ENCODE measurements at regions not wholly inside any gene's neighbourhood (a gene's known extent, or its start where the extent isn't known, plus 50 kb on each side); places are given as distances from the start of the nearest gene placed in this dataset.
"Not testable (repeated sequence)": the region's sequence is repeated elsewhere in the genome, so short reads cannot be mapped to it uniquely, and the experiment has no call there.

- H3K9ac ChIP-seq (ENCODE audit: low read depth in 1 of 2, low read length in 2 of 2); H3K9me3 ChIP-seq (ENCODE audit: control insufficient read depth in 1 of 2, low read length in 2 of 2); H3K36me3 ChIP-seq (ENCODE audit: control insufficient read depth in 1 of 2, insufficient read depth in 2 of 2, low read length in 2 of 2); H3K4me3 ChIP-seq (ENCODE audit: low read depth in 1 of 2, low read length in 2 of 2); H3K27me3 ChIP-seq (ENCODE audit: control insufficient read depth in 1 of 2, insufficient read depth in 2 of 2, low read length in 2 of 2); H3K4me1 ChIP-seq (ENCODE audit: control insufficient read depth in 1 of 2, insufficient read depth in 2 of 2, low read length in 2 of 2); H3K27ac ChIP-seq (ENCODE audit: low read depth, low read length): not testable (repeated sequence)
Measured at GRCh38 chr13:48823526-48823925, 152.2 kb upstream of the FNDC3A start.

GRCh38 chr13:48826039-48826438 lies 149.7 kb upstream of the FNDC3A start:
- H3K27me3 ChIP-seq (ENCODE audit: control insufficient read depth in 1 of 2, insufficient read depth in 2 of 2, low read length in 2 of 2) = no peaks in the 10 kb centered on the region
- H3K36me3 ChIP-seq (ENCODE audit: control insufficient read depth in 1 of 2, insufficient read depth in 2 of 2, low read length in 2 of 2) = no peaks in the 10 kb centered on the region
- no peaks in the 10 kb centered on the region for H3K4me1 ChIP-seq (ENCODE audit: control insufficient read depth in 1 of 2, insufficient read depth in 2 of 2, low read length in 2 of 2)
- no peak overlapping the region for H3K9ac ChIP-seq (ENCODE audit: low read depth in 1 of 2, low read length in 2 of 2)
- no peak overlapping the region for H3K27ac ChIP-seq (ENCODE audit: low read depth, low read length)
- H3K9me3 ChIP-seq (ENCODE audit: control insufficient read depth in 1 of 2, low read length in 2 of 2) = peaks cover 0 to 10% of the 10 kb centered on the region in 2 donors
- no peak overlapping the region for H3K4me3 ChIP-seq (ENCODE audit: low read depth in 1 of 2, low read length in 2 of 2)

DNA sequence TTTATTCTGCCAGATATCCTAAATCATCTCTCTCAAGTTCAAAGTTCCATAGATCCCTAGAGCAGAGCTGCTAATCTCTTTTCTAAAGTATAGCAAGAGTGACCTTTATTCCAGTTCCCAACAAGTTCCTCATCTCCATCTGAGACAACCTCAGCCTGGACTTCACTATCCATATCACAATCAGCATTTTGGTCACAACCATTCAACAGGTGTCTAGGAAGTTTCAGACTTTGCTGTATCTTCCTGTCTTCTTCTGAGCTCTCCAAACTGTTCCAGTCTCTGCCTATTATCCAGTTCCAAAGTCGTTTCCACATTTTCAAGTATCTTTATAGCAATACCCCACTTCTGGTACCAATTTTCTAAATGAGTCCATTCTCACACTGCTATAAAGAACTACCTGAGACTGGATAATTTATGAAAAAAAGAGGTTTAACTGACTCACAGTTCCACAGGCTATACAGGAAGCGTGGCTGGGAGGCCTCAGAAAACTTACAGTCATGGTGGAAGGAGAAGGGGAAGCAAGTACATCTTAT lies 148.7 kb upstream of the FNDC3A start:
- H3K27me3 ChIP-seq (ENCODE audit: control insufficient read depth in 1 of 2, insufficient read depth in 2 of 2, low read length in 2 of 2) = not testable (repeated sequence)

GRCh38 chr13:48827709-48828108 lies 148.0 kb upstream of the FNDC3A start:
- H3K27me3 ChIP-seq (ENCODE audit: control insufficient read depth in 1 of 2, insufficient read depth in 2 of 2, low read length in 2 of 2) = no peaks in the 10 kb centered on the region
- no peak overlapping the region for H3K27ac ChIP-seq (ENCODE audit: low read depth, low read length)

More for the DNA sequence above, 148.7 kb upstream of the FNDC3A start:
- not testable (repeated sequence) for H3K4me3 ChIP-seq (ENCODE audit: low read depth in 1 of 2, low read length in 2 of 2); H3K27ac ChIP-seq (ENCODE audit: low read depth, low read length); H3K4me1 ChIP-seq (ENCODE audit: control insufficient read depth in 1 of 2, insufficient read depth in 2 of 2, low read length in 2 of 2); H3K9me3 ChIP-seq (ENCODE audit: control insufficient read depth in 1 of 2, low read length in 2 of 2); H3K36me3 ChIP-seq (ENCODE audit: control insufficient read depth in 1 of 2, insufficient read depth in 2 of 2, low read length in 2 of 2); H3K9ac ChIP-seq (ENCODE audit: low read depth in 1 of 2, low read length in 2 of 2)

DNA sequence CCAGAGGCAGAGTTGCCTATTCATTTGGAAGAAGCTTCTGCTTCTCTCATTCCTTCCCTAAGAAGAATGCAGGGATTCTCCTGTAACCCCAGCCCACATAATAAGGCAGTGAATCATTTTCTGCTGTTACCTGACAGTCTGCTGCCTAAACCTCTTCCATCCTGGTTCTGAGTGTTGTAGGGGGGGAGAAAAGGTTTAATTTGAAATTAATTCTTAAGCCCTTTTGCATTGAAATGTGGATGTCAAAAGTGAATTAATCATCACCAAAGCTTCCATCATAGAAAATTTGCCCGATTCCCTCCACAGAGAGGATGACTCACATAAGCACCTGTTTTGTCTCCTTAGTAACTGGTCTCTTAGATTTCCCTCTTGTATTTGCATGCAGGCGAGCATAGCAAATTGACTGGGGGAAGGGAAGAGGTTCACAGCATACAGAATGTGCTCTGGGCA lies 146.7 kb upstream of the FNDC3A start:
- H3K27me3 ChIP-seq (ENCODE audit: control insufficient read depth in 1 of 2, insufficient read depth in 2 of 2, low read length in 2 of 2) = no peaks in the 10 kb centered on the region
- H3K4me1 ChIP-seq (ENCODE audit: control insufficient read depth in 1 of 2, insufficient read depth in 2 of 2, low read length in 2 of 2) = no peaks in the 10 kb centered on the region
- no peak overlapping the region for H3K27ac ChIP-seq (ENCODE audit: low read depth, low read length)
- H3K4me3 ChIP-seq (ENCODE audit: low read depth in 1 of 2, low read length in 2 of 2) = no peak overlapping the region
- H3K9me3 ChIP-seq (ENCODE audit: control insufficient read depth in 1 of 2, low read length in 2 of 2) = peaks cover 2 to 10% of the 10 kb centered on the region in 2 donors
- no peaks in the 10 kb centered on the region for H3K36me3 ChIP-seq (ENCODE audit: control insufficient read depth in 1 of 2, insufficient read depth in 2 of 2, low read length in 2 of 2)
- no peak overlapping the region for H3K9ac ChIP-seq (ENCODE audit: low read depth in 1 of 2, low read length in 2 of 2)

More at GRCh38 chr13:48827709-48828108, 148.0 kb upstream of the FNDC3A start:
- Histone ChIP-seq H3K9me3 (ENCODE audit: control insufficient read depth in 1 of 2, low read length in 2 of 2) (peaks cover 2 to 10% of the 10 kb centered on the region in 2 donors), H3K4me1 (ENCODE audit: control insufficient read depth in 1 of 2, insufficient read depth in 2 of 2, low read length in 2 of 2) (no peaks in the 10 kb centered on the region), H3K36me3 (ENCODE audit: control insufficient read depth in 1 of 2, insufficient read depth in 2 of 2, low read length in 2 of 2) (no peaks in the 10 kb centered on the region), H3K9ac (ENCODE audit: low read depth in 1 of 2, low read length in 2 of 2) (no peak overlapping the region), H3K4me3 (ENCODE audit: low read depth in 1 of 2, low read length in 2 of 2) (no peak overlapping the region)

GRCh38 chr13:48829536-48829935 lies 146.2 kb upstream of the FNDC3A start:
- Histone ChIP-seq H3K4me3 (ENCODE audit: low read depth in 1 of 2, low read length in 2 of 2) (no peak overlapping the region), H3K27ac (ENCODE audit: low read depth, low read length) (no peak overlapping the region), H3K27me3 (ENCODE audit: control insufficient read depth in 1 of 2, insufficient read depth in 2 of 2, low read length in 2 of 2) (no peaks in the 10 kb centered on the region), H3K36me3 (ENCODE audit: control insufficient read depth in 1 of 2, insufficient read depth in 2 of 2, low read length in 2 of 2) (no peaks in the 10 kb centered on the region), H3K4me1 (ENCODE audit: control insufficient read depth in 1 of 2, insufficient read depth in 2 of 2, low read length in 2 of 2) (no peaks in the 10 kb centered on the region), H3K9me3 (ENCODE audit: control insufficient read depth in 1 of 2, low read length in 2 of 2) (peaks cover 2 to 10% of the 10 kb centered on the region in 2 donors), H3K9ac (ENCODE audit: low read depth in 1 of 2, low read length in 2 of 2) (no peak overlapping the region)

GRCh38 chr13:48831248-48831647 lies 144.5 kb upstream of the FNDC3A start:
- peaks cover 2 to 10% of the 10 kb centered on the region in 2 donors for H3K9me3 ChIP-seq (ENCODE audit: control insufficient read depth in 1 of 2, low read length in 2 of 2)
- H3K9ac ChIP-seq (ENCODE audit: low read depth in 1 of 2, low read length in 2 of 2) = no peak overlapping the region
- no peaks in the 10 kb centered on the region for H3K36me3 ChIP-seq (ENCODE audit: control insufficient read depth in 1 of 2, insufficient read depth in 2 of 2, low read length in 2 of 2)
- no peak overlapping the region for H3K4me3 ChIP-seq (ENCODE audit: low read depth in 1 of 2, low read length in 2 of 2)
- H3K27me3 ChIP-seq (ENCODE audit: control insufficient read depth in 1 of 2, insufficient read depth in 2 of 2, low read length in 2 of 2) = no peaks in the 10 kb centered on the region
- H3K27ac ChIP-seq (ENCODE audit: low read depth, low read length) = no peak overlapping the region
- H3K4me1 ChIP-seq (ENCODE audit: control insufficient read depth in 1 of 2, insufficient read depth in 2 of 2, low read length in 2 of 2) = no peaks in the 10 kb centered on the region

DNA sequence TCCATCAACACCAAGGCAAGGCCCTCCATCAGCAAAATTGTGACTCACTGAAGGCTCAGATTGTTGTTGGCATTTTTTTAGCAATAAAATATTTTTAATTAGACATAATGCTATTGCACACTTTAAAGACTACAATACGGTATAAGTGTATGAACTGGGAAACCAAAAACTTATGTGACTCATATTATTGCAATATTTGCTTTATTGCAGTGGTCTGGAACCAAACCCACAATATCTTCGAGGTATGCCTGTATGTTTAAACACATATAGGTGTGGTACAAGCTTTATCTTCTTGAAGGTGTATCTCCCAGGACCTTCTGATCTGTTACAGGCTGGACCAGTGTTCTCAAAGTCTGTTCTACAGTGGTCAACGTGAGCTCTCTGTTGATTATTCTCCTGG lies 142.3 kb upstream of the FNDC3A start:
- Histone ChIP-seq H3K36me3 (ENCODE audit: control insufficient read depth in 1 of 2, insufficient read depth in 2 of 2, low read length in 2 of 2) (no peaks in the 10 kb centered on the region), H3K9me3 (ENCODE audit: control insufficient read depth in 1 of 2, low read length in 2 of 2) (peaks cover 0 to 2% of the 10 kb centered on the region in 2 donors), H3K27me3 (ENCODE audit: control insufficient read depth in 1 of 2, insufficient read depth in 2 of 2, low read length in 2 of 2) (no peaks in the 10 kb centered on the region), H3K9ac (ENCODE audit: low read depth in 1 of 2, low read length in 2 of 2) (no peak overlapping the region), H3K4me3 (ENCODE audit: low read depth in 1 of 2, low read length in 2 of 2) (no peak overlapping the region), H3K27ac (ENCODE audit: low read depth, low read length) (no peak overlapping the region), H3K4me1 (ENCODE audit: control insufficient read depth in 1 of 2, insufficient read depth in 2 of 2, low read length in 2 of 2) (no peaks in the 10 kb centered on the region)

GRCh38 chr13:48835326-48835725 lies 140.4 kb upstream of the FNDC3A start:
- not testable (repeated sequence) for H3K36me3 ChIP-seq (ENCODE audit: control insufficient read depth in 1 of 2, insufficient read depth in 2 of 2, low read length in 2 of 2); H3K27me3 ChIP-seq (ENCODE audit: control insufficient read depth in 1 of 2, insufficient read depth in 2 of 2, low read length in 2 of 2); H3K9me3 ChIP-seq (ENCODE audit: control insufficient read depth in 1 of 2, low read length in 2 of 2); H3K4me1 ChIP-seq (ENCODE audit: control insufficient read depth in 1 of 2, insufficient read depth in 2 of 2, low read length in 2 of 2); H3K4me3 ChIP-seq (ENCODE audit: low read depth in 1 of 2, low read length in 2 of 2); H3K9ac ChIP-seq (ENCODE audit: low read depth in 1 of 2, low read length in 2 of 2); H3K27ac ChIP-seq (ENCODE audit: low read depth, low read length)

DNA sequence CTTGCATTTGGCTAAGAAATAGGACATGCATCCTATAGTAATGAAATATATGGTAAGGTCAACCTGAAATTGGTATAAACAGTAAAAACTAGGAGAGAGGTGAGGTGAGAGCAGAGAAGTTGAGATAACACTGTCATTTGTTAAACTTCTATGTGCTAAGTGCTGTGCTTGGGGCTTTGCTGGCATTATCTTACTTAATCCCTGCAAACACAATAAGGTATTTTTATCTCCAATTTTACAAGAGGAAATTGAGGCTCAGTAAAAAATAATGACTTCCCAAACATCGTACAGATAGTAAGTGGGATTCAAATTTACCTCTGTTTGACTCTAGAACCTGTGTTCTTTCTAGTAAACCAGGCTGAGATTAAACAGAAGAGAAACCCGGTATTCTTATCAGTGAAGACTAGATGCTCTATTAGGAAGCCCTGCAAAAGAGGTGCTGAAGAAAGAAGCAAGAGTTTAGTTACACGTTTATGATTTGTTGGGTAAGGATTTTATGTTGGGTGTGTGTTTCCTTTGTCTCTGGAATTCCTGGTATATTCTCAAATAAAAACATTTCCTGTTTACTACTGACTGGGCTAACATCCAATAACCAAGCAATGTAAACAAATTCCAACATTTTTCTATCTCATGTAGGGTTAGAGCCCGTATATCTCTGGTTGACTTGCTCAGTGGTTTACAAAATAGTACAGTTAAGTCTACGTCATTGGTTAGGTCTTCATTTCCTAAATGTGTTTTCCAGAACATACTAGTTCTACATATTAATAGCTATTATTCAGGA lies 137.3 kb upstream of the FNDC3A start:
- no peak overlapping the region for H3K27ac ChIP-seq (ENCODE audit: low read depth, low read length)
- H3K36me3 ChIP-seq (ENCODE audit: control insufficient read depth in 1 of 2, insufficient read depth in 2 of 2, low read length in 2 of 2) = no peaks in the 10 kb centered on the region
- H3K9ac ChIP-seq (ENCODE audit: low read depth in 1 of 2, low read length in 2 of 2) = no peak overlapping the region
- no peaks in the 10 kb centered on the region for H3K9me3 ChIP-seq (ENCODE audit: control insufficient read depth in 1 of 2, low read length in 2 of 2)
- H3K4me3 ChIP-seq (ENCODE audit: low read depth in 1 of 2, low read length in 2 of 2) = no peak overlapping the region
- no peaks in the 10 kb centered on the region for H3K4me1 ChIP-seq (ENCODE audit: control insufficient read depth in 1 of 2, insufficient read depth in 2 of 2, low read length in 2 of 2)
- H3K27me3 ChIP-seq (ENCODE audit: control insufficient read depth in 1 of 2, insufficient read depth in 2 of 2, low read length in 2 of 2) = no peaks in the 10 kb centered on the region

Data from duodenal mucosa (tissue), 2 donors.